ENCODE measurements at regions not wholly inside any gene's neighbourhood (a gene's known extent, or its start where the extent isn't known, plus 50 kb on each side); places are given as distances from the start of the nearest gene placed in this dataset.
A peak's percentile ranks its signal among the peaks of the same experiment; 100 is the strongest.

- TF ChIP-seq, protein P1, sequence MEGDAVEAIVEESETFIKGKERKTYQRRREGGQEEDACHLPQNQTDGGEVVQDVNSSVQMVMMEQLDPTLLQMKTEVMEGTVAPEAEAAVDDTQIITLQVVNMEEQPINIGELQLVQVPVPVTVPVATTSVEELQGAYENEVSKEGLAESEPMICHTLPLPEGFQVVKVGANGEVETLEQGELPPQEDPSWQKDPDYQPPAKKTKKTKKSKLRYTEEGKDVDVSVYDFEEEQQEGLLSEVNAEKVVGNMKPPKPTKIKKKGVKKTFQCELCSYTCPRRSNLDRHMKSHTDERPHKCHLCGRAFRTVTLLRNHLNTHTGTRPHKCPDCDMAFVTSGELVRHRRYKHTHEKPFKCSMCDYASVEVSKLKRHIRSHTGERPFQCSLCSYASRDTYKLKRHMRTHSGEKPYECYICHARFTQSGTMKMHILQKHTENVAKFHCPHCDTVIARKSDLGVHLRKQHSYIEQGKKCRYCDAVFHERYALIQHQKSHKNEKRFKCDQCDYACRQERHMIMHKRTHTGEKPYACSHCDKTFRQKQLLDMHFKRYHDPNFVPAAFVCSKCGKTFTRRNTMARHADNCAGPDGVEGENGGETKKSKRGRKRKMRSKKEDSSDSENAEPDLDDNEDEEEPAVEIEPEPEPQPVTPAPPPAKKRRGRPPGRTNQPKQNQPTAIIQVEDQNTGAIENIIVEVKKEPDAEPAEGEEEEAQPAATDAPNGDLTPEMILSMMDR (IDR thresholded peaks at IDR 0.05) = no peak
- peak; percentile 31 to 48 (median 45) for TF ChIP-seq POLR2AphosphoS5 (IDR thresholded peaks at IDR 0.05)
- Histone ChIP-seq H3K4me1 (no peaks in the 10 kb centered on the region), H3K9me3 (no peaks in the 10 kb centered on the region), H3K27me3 (peaks cover 0 to 14% of the 10 kb centered on the region in 2 donors), H3K27ac (peak overlapping the region; percentile 48), H3K36me3 (no peaks in the 10 kb centered on the region), H3K4me3 (no peak overlapping the region)
- peak; percentile 57 to 58 for DNase-seq (ENCODE audit: low spot score in 2 of 2)
- intact Hi-C loops (cut with DNase I; ENCODE audit: low total_unique reads) = no loop called here
Observed at GRCh38 chrX:13101441-13102139, 57.2 kb upstream of the FAM9C start.

- Histone ChIP-seq H3K4me1 (no peaks in the 10 kb centered on the region), H3K4me3 (no peak overlapping the region), H3K27me3 (peaks cover 0 to 14% of the 10 kb centered on the region in 2 donors), H3K36me3 (no peaks in the 10 kb centered on the region), H3K27ac (no peak overlapping the region), H3K9me3 (no peaks in the 10 kb centered on the region)
- intact Hi-C loops (cut with DNase I; ENCODE audit: low total_unique reads) = no loop called here
- no peak for DNase-seq (ENCODE audit: low spot score in 2 of 2)
- TF ChIP-seq POLR2A (IDR thresholded peaks at IDR 0.05) = no peak
- TF ChIP-seq POLR2AphosphoS5 (IDR thresholded peaks at IDR 0.05) = no peak
- TF ChIP-seq, protein P1 (IDR thresholded peaks at IDR 0.05) = no peak
Observed at GRCh38 chrX:13099121-13099520, 54.7 kb upstream of the FAM9C start.

DNA sequence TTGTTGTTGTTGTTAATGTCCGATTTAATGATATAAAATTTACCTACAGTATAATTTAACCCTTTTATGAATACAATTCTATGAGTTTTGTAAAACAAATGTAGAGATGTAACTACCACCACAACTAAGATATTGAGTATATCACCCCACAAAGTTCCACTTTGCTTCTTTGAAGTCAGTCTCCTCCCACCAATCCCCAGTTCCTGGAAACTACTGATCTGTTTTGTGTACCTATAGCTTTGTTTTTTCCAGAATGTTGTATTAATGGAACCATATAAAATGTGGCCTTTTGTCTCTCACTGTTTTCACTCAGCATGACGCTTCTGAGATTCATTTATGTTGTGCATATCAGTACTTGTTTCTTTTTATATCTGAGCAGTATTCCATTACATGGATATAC lies 52.3 kb upstream of the FAM9C start:
- no peak overlapping the region for H3K4me3 ChIP-seq
- intact Hi-C loops (cut with DNase I; ENCODE audit: low total_unique reads) = no loop called here
- peaks cover 0 to 10% of the 10 kb centered on the region in 2 donors for H3K27me3 ChIP-seq
- no peaks in the 10 kb centered on the region for H3K4me1 ChIP-seq
- no peak overlapping the region for H3K27ac ChIP-seq
- no peak for DNase-seq (ENCODE audit: low spot score in 2 of 2)
- peaks cover 0 to 6% of the 10 kb centered on the region in 2 donors for H3K9me3 ChIP-seq
- no peaks in the 10 kb centered on the region for H3K36me3 ChIP-seq
- TF ChIP-seq, protein P1 (IDR thresholded peaks at IDR 0.05) = no peak
- no peak for TF ChIP-seq POLR2AphosphoS5 (IDR thresholded peaks at IDR 0.05)
- TF ChIP-seq POLR2A (IDR thresholded peaks at IDR 0.05) = no peak

DNA sequence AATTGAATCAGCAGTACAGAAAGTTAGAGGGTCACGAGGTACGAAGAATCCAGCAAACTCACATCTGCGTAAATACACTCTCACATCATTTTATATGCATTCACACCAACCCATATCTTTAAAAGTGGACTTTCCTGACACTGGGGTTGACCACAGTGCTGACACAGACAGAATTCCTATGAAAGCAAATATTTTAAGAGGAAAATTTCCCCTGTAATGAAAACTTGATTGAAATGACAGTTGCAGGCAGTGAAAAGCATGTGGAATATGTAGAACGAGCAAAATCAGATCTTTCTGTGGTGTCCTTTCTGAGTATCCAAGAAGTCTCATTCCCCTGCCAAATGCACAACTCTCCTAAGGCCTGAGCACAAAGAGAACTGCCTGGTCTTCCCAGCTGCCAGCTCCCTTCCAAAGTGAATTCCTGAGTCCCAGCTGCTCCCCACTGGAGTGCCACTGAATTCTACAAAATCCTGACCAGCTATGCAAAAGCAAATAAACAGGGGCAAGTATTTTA lies 50.5 kb upstream of the FAM9C start:
- H3K27ac ChIP-seq = peak overlapping the region in 1 of 2 donors; percentile 1
- no peak overlapping the region for H3K4me3 ChIP-seq
- intact Hi-C loops (cut with DNase I; ENCODE audit: low total_unique reads) = no loop called here

DNA sequence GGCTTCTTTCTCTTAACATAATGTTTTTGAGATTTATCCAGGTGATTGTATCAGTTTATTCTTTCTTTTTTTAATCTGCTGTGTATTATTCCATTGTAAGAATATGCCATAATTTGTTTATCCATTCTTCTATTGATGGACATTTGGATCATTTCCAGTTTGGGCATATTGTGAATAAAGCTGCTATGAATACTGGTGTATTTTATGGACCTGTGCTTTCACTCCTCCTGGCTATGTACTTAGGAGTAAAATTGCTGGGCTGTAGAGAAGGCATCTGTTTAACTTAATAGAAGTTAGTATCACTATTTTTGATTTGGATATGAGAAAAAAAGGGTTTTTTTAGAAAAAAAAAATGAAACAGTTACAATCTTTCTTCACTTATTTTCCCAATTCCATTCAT lies 50.0 kb upstream of the FAM9C start:
- H3K4me3 ChIP-seq = no peak overlapping the region
- H3K27me3 ChIP-seq = no peaks in the 10 kb centered on the region
- H3K27ac ChIP-seq = no peak overlapping the region
- intact Hi-C loops (cut with DNase I; ENCODE audit: low total_unique reads) = no loop called here
- TF ChIP-seq POLR2A (IDR thresholded peaks at IDR 0.05) (no peak), POLR2AphosphoS5 (IDR thresholded peaks at IDR 0.05) (no peak)
- TF ChIP-seq, protein P1 (IDR thresholded peaks at IDR 0.05) = no peak
- H3K9me3 ChIP-seq = peaks cover 0 to 6% of the 10 kb centered on the region in 2 donors
- H3K36me3 ChIP-seq = no peaks in the 10 kb centered on the region
- DNase-seq (ENCODE audit: low spot score in 2 of 2) = no peak
- H3K4me1 ChIP-seq = no peaks in the 10 kb centered on the region

More for the DNA sequence above, 50.5 kb upstream of the FAM9C start:
- TF ChIP-seq, protein P1 (IDR thresholded peaks at IDR 0.05) = no peak
- H3K4me1 ChIP-seq = no peaks in the 10 kb centered on the region
- H3K36me3 ChIP-seq = no peaks in the 10 kb centered on the region
- peaks cover 0 to 6% of the 10 kb centered on the region in 2 donors for H3K9me3 ChIP-seq
- DNase-seq (ENCODE audit: low spot score in 2 of 2) = no peak
- peaks cover 0 to 4% of the 10 kb centered on the region in 2 donors for H3K27me3 ChIP-seq
